Memory B cell (primary cell): ENCODE measurements at regions not wholly inside any gene's neighbourhood (a gene's known extent, or its start where the extent isn't known, plus 50 kb on each side); places are given as distances from the start of the nearest gene placed in this dataset.
"Not testable (repeated sequence)": the region's sequence is repeated elsewhere in the genome, so short reads cannot be mapped to it uniquely, and the experiment has no call there.

Experiments used
- ATAC-seq: fragments of 150-1000 bp; cut with Tn5 transposase; 2 replicates; pipeline ENCODE4 v1.10.0; 2021; ENCODE audit warnings: low read depth, mild to moderate bottlenecking, moderate library complexity
- DNase-seq, 2 donors: peaks; one replicate each; pipeline ENCODE4 v3.0.0; 2022; ENCODE audit warnings: low spot score in 2 of 2
- H3K27ac Mint-ChIP-seq: one replicate; pipeline ENCODE4 v1.8.0; 2022; ENCODE audit warnings: mild to moderate bottlenecking, moderate library complexity, mixed read lengths
- H3K27me3 Mint-ChIP-seq: one replicate; pipeline ENCODE4 v1.8.0; 2022; ENCODE audit warnings: mixed read lengths
- H3K36me3 Mint-ChIP-seq: one replicate; pipeline ENCODE4 v1.8.0; 2022; ENCODE audit warnings: mild to moderate bottlenecking, mixed read lengths
- H3K4me1 Mint-ChIP-seq: one replicate; pipeline ENCODE4 v1.8.0; 2022; ENCODE audit warnings: mixed read lengths
- H3K4me3 Mint-ChIP-seq: one replicate; pipeline ENCODE4 v1.8.0; 2022; ENCODE audit warnings: mild to moderate bottlenecking, moderate library complexity, mixed read lengths
- H3K9me3 Mint-ChIP-seq: one replicate; pipeline ENCODE4 v1.8.0; 2022; ENCODE audit warnings: mixed read lengths

DNA sequence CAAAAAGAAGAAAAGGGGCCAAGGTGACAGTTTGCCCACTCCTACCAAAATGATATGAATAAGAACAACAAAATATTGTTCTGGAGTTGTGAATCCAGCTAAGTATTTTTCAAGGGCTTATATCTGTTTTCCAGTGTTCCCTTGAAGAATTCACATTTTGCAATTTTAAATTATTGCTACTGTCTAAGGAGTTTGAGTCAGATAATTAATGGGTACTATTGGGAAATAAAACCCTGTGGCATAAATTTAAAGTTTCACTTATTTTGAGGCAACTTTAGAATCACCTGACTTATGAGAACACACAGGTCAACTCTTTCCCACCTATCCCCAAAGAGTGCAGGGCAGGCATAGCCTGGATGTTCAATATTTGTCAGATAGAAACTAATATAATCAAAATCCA lies 188.0 kb upstream of the GHR start:
- no peaks in the 10 kb centered on the region for H3K27me3 Mint-ChIP-seq
- no peaks in the 10 kb centered on the region for H3K9me3 Mint-ChIP-seq
- no peak overlapping the region for H3K4me3 Mint-ChIP-seq
- no peaks in the 10 kb centered on the region for H3K36me3 Mint-ChIP-seq
- H3K4me1 Mint-ChIP-seq: no peaks in the 10 kb centered on the region
- DNase-seq (no peak), ATAC-seq (no peak)
- H3K27ac Mint-ChIP-seq: no peak overlapping the region

DNA sequence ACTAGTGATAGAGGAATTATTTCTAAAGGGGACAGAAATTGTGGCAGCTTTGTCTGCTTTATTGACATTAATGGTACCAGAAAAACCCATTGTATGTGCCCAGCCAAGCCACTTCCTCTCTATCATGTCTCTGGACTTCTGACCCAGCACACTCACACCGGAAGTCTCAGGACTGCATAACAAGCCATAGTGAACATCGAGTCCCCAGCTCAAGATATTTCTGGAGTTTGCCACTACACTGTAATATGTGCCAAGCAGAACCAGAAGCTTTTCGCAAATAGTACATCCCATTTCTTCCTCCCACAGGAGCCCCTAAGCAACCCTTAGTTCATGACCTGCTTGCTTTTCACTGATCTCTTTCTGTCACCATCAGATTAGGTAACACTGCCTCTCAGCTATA lies 187.4 kb upstream of the GHR start:
- H3K27ac Mint-ChIP-seq: no peak overlapping the region
- H3K4me1 Mint-ChIP-seq: no peaks in the 10 kb centered on the region
- no peaks in the 10 kb centered on the region for H3K27me3 Mint-ChIP-seq
- no peak overlapping the region for H3K4me3 Mint-ChIP-seq
- H3K36me3 Mint-ChIP-seq: no peaks in the 10 kb centered on the region
- DNase-seq (no peak), ATAC-seq (no peak)
- no peaks in the 10 kb centered on the region for H3K9me3 Mint-ChIP-seq

DNA sequence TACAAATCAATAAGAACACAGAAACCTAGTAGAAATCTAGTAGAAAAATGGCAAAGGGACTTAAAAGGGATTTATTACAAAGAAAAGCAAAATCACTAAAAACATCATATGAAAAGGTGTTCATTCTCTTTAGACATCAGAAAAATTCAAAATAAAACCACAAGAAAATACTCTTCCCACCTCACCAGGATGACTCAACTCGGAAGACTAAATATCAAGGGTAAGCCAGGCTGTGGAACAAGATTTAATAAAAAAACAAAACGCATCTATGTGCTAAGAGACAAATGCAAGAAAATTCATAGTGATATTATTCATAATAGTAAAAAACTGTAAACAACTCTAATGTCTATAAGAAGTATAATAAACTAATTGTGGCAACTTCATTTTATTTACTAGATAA lies 181.6 kb upstream of the GHR start:
- Mint-ChIP-seq H3K36me3 (no peaks in the 10 kb centered on the region), H3K27me3 (no peaks in the 10 kb centered on the region), H3K4me1 (no peaks in the 10 kb centered on the region), H3K9me3 (no peaks in the 10 kb centered on the region), H3K27ac (no peak overlapping the region), H3K4me3 (no peak overlapping the region)
- ATAC-seq (no peak), DNase-seq (no peak)

DNA sequence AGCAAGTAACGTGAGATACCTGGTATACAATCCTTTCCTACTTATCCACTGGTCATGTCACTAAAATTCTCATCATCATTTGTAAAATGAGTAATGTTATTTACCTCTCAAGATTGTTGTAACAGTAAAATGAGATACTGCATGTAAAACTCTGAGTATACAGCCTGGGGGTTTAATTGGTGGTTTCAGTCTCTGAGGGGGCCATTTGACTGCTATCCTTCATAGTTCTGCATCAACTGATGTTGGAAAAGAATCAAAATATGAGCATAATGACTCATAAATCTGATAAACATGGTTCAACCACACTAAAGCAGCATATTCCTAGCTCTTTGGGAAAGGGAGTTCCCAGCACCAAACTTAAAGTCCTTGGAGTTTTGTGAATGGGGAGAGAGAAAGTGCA lies 181.0 kb upstream of the GHR start:
- no peak for ATAC-seq
- no peak overlapping the region for H3K4me3 Mint-ChIP-seq
- no peaks in the 10 kb centered on the region for H3K27me3 Mint-ChIP-seq
- no peak for DNase-seq
- H3K27ac Mint-ChIP-seq: no peak overlapping the region
- H3K9me3 Mint-ChIP-seq: no peaks in the 10 kb centered on the region
- no peaks in the 10 kb centered on the region for H3K36me3 Mint-ChIP-seq
- H3K4me1 Mint-ChIP-seq: no peaks in the 10 kb centered on the region

DNA sequence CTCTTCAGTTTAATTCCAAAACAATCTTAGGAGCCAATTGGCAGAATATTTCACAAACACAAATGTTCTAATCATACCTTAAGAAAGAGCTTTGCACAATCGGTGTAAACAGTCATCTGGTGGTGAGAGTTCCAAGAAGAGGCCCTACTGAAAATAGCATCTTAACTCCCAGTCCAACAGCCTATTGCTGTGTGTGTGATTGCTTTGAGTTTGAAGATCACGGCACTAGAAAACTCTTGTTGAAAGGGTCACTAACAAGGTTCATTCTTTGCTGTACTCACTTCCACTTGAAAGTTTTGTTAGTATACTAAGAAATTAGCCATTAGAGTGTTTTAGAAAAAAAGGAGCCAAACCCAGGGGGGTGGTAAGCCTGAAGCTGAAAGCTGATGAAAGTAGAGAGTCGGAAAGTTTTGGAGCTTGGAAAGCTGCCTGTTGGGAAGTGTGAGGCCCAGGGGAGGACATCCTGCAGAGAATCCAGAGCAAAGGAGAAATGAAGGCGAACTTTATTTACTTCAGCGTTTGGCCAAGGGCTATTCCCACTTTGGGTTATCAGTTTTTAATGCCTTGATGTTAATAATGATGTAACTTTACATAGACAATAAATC lies 180.3 kb upstream of the GHR start:
- DNase-seq (no peak), ATAC-seq (no peak)
- Mint-ChIP-seq H3K9me3 (no peaks in the 10 kb centered on the region), H3K27ac (no peak overlapping the region), H3K27me3 (no peaks in the 10 kb centered on the region), H3K4me1 (no peaks in the 10 kb centered on the region), H3K36me3 (no peaks in the 10 kb centered on the region), H3K4me3 (no peak overlapping the region)

DNA sequence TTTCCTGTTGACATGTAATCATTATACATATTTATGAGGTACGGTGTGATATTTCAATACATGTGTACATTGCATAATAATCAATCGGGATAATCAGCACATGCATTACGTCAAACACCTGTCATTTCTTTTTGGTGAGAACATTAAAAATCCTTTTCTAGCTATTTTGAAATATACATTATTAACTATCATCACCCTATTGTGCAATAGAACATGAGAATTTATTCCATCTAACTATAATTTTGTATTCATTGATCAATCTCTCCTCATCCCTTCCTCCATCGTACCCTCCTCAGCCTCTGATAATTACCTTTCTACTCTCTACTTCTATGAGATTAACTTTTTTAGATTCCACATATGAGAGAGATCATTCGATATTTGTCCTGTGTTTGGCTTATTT lies 170.9 kb upstream of the GHR start:
- DNase-seq (no peak), ATAC-seq (no peak)
- no peaks in the 10 kb centered on the region for H3K4me1 Mint-ChIP-seq
- H3K36me3 Mint-ChIP-seq: no peaks in the 10 kb centered on the region
- no peaks in the 10 kb centered on the region for H3K27me3 Mint-ChIP-seq
- H3K9me3 Mint-ChIP-seq: peaks cover 2% of the 10 kb centered on the region
- H3K4me3 Mint-ChIP-seq: no peak overlapping the region
- no peak overlapping the region for H3K27ac Mint-ChIP-seq

DNA sequence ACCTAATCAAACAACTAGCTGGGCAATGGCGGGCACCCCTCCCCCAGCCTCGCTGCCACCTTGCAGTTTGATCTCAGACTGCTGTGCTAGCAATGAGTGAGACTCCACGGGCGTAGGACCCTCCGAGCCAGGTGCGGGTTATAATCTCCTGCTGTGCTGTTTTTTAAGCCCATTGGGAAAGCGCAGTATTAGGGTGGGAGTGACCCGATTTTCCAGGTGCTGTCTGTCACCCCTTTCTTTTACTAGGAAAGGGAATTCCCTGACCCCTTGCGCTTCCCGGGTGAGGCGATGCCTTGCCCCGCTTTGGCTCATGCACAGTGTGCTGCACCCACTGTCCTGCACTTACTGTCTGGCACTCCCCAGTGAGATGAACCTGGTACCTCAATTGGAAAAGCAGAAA lies 163.3 kb upstream of the GHR start:
- not testable (repeated sequence) for H3K4me3 Mint-ChIP-seq, H3K4me1 Mint-ChIP-seq, H3K9me3 Mint-ChIP-seq, H3K27ac Mint-ChIP-seq, H3K27me3 Mint-ChIP-seq, ATAC-seq, DNase-seq, H3K36me3 Mint-ChIP-seq

DNA sequence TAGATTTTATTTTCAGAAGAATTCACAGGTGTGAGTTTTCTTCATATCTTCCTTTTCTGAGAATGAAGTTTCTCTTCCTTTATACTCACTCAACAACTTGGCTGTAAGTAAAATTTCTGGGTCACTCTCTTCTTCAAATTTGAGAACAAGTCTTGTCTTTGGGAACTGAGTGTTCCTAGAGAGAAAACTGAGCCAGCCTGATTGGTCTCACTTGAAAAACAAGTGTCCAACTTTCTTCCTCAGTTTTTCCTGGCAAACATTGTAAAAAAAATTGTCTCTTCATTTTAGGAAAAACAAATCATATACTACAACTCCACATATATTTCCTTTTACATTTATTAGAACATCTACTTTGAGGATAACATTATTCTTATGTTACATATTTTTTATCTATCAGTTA lies 156.1 kb upstream of the GHR start:
- Mint-ChIP-seq H3K27me3 (no peaks in the 10 kb centered on the region), H3K27ac (no peak overlapping the region), H3K9me3 (peaks cover 4% of the 10 kb centered on the region), H3K4me1 (no peaks in the 10 kb centered on the region), H3K4me3 (no peak overlapping the region), H3K36me3 (no peaks in the 10 kb centered on the region)
- no peak for DNase-seq
- no peak for ATAC-seq

DNA sequence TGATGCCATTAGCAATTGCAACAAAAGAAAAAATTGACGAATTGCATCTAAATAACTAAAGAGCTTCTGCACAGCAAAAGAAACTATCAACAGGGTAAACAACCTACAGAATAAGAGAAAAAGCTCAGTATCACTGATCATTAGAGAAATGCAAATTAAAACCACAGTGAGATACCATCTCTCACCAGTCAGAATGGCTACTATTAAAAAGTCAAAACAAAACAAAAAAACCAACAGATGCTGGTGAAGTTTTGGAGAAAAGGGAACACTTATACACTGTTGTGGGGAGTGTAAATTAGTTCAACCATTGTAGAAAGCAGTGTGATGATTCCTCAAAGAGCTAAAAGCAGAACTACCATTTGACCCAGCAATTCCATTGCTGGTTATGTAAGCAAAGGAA lies 155.1 kb upstream of the GHR start:
- not testable (repeated sequence) for H3K9me3 Mint-ChIP-seq, ATAC-seq, H3K27me3 Mint-ChIP-seq, DNase-seq, H3K36me3 Mint-ChIP-seq, H3K4me1 Mint-ChIP-seq, H3K4me3 Mint-ChIP-seq, H3K27ac Mint-ChIP-seq

DNA sequence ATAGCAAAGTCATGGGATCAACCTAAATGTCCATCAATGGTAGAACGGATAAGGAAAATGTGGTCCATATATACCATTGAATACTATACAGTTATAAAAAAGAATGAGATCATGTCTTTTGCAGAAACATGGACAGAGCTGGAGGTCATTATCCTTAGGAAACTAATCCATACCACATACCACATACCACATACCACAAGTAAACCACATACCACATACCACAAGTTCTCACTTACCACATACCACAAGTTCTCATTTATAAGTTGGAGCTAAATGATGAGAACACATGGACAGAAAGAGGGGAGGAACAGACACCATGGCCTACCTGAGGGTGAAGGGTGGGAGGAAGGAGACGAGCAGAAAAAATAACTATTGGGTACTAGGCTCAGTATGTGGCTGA lies 154.6 kb upstream of the GHR start:
- no peaks in the 10 kb centered on the region for H3K36me3 Mint-ChIP-seq
- peaks cover 4% of the 10 kb centered on the region for H3K9me3 Mint-ChIP-seq
- H3K27ac Mint-ChIP-seq: no peak overlapping the region
- no peak overlapping the region for H3K4me3 Mint-ChIP-seq
- H3K27me3 Mint-ChIP-seq: no peaks in the 10 kb centered on the region
- H3K4me1 Mint-ChIP-seq: no peaks in the 10 kb centered on the region
- no peak for DNase-seq
- ATAC-seq: no peak

DNA sequence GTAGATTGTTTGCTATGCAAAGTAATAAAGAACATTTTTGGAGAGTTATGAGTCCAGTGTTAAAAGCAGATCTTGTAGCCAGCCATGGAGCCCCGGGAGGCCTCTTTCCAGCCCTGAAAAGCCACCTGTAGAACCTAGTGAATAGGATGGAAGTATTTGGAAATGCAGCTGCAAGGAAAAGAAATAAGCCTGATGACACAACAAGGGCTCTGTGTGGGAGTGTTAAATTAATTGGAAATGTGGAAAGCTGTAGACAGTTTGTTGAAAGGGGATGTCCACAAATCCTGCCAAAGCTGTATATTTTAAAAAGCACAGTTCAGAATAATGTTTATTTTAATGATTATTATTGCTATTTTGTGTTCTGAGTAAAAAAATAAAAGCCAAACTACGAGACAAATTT lies 152.5 kb upstream of the GHR start:
- H3K9me3 Mint-ChIP-seq: peaks cover under 1% of the 10 kb centered on the region
- H3K4me3 Mint-ChIP-seq: no peak overlapping the region
- H3K36me3 Mint-ChIP-seq: no peaks in the 10 kb centered on the region
- no peak for DNase-seq
- no peak overlapping the region for H3K27ac Mint-ChIP-seq
- H3K4me1 Mint-ChIP-seq: no peaks in the 10 kb centered on the region
- no peaks in the 10 kb centered on the region for H3K27me3 Mint-ChIP-seq
- no peak for ATAC-seq

DNA sequence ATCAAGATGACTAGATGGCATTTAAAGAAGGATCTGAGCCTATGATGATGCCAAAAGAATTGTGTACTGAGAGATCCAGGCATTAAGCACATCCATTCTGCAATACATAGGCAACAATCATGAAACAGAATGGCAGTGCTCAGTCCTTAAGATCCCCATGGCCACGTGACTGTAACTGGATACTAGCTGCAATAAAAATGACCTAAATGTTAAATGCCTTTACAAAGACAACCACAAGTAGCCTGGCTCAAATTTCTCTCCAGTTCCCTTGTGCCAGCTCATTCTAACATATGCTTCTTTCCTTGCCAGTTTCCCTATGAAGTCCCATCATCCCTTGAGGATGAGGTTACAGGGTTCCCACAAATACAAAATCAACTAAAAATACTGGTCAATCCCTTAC lies 148.3 kb upstream of the GHR start:
- DNase-seq: no peak

DNA sequence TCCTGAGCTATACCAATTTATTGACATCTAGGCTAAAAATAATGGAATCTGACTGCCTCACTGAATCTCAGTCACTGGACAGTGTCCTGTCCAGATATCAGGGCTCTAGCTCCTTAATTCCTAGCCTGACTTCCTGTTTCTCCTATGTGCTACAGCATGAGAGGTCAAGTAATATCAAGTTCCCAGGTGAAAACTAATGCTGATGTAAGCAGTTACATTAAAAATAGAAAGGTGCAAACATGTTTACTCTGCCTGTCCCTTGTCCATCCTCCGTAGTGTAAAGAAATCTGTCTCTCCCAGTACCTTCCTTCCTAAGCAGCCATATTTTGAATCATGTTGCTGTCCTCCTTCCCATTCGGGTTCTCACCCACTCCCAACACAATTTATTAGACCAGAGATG lies 145.9 kb upstream of the GHR start:
- H3K27me3 Mint-ChIP-seq: no peaks in the 10 kb centered on the region
- no peak overlapping the region for H3K27ac Mint-ChIP-seq
- H3K4me1 Mint-ChIP-seq: no peaks in the 10 kb centered on the region
- ATAC-seq (no peak), DNase-seq (no peak)
- no peak overlapping the region for H3K4me3 Mint-ChIP-seq
- no peaks in the 10 kb centered on the region for H3K9me3 Mint-ChIP-seq
- no peaks in the 10 kb centered on the region for H3K36me3 Mint-ChIP-seq

More for the DNA sequence above, 148.3 kb upstream of the GHR start:
- no peak for ATAC-seq
- Mint-ChIP-seq H3K9me3 (no peaks in the 10 kb centered on the region), H3K4me1 (no peaks in the 10 kb centered on the region), H3K36me3 (no peaks in the 10 kb centered on the region), H3K27me3 (no peaks in the 10 kb centered on the region), H3K27ac (no peak overlapping the region), H3K4me3 (no peak overlapping the region)

DNA sequence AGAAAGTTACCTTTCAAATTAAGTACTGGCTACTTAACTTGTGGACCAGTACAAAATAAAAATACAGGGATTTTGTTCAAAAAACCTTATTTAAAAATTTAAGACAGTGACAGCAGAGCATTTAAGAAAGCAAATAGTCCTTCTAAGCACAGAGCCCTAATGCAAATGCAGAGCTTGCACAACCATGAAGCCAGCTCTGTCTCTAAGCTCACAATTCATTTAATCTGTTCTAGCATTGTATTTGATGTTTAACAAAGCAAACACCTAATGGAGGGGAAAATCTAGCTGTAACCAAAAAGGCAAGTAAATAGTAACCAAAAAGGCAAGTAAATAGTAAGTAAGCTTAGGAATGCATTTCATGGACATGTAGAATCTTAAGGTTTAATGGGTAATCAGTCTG lies 138.7 kb upstream of the GHR start:
- H3K27me3 Mint-ChIP-seq: no peaks in the 10 kb centered on the region
- ATAC-seq (no peak), DNase-seq (no peak)

DNA sequence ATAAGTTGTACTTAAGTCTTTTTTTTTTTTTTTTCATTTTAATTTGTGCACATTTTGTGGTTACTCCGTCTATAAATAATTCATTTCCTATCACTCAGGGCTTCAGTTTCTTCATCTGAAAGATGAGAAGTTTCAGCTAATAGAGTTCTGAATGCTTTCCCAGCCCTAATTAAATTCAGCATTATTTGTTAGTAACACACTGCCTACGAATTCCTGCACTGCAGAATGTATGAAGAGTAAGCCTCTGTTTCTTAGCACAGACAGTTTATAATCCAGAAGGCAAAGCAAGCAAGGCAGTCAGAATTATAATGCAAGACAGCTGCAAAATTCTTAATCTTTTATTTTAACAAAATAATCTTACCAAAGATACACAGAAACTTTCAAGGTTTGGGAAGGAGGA lies 138.0 kb upstream of the GHR start:
- H3K4me3 Mint-ChIP-seq: no peak overlapping the region
- no peaks in the 10 kb centered on the region for H3K27me3 Mint-ChIP-seq
- H3K36me3 Mint-ChIP-seq: no peaks in the 10 kb centered on the region
- H3K4me1 Mint-ChIP-seq: no peaks in the 10 kb centered on the region
- ATAC-seq (no peak), DNase-seq (no peak)
- H3K9me3 Mint-ChIP-seq: no peaks in the 10 kb centered on the region
- no peak overlapping the region for H3K27ac Mint-ChIP-seq

More for the DNA sequence above, 138.7 kb upstream of the GHR start:
- Mint-ChIP-seq H3K27ac (no peak overlapping the region), H3K4me1 (no peaks in the 10 kb centered on the region), H3K9me3 (no peaks in the 10 kb centered on the region), H3K36me3 (no peaks in the 10 kb centered on the region), H3K4me3 (no peak overlapping the region)
